IPS-NIHi11 (cell line): ENCODE measurements at regions not wholly inside any gene's neighbourhood (a gene's known extent, or its start where the extent isn't known, plus 50 kb on each side); places are given as distances from the start of the nearest gene placed in this dataset.
A peak's percentile ranks its signal among the peaks of the same experiment; 100 is the strongest.
"Not testable (repeated sequence)": the region's sequence is repeated elsewhere in the genome, so short reads cannot be mapped to it uniquely, and the experiment has no call there.

Experiments
- DNase-seq: peaks from one replicate; pipeline ENCODE4 v3.0.0; 2012; ENCODE audit warnings: mixed read lengths, low spot score

DNA sequence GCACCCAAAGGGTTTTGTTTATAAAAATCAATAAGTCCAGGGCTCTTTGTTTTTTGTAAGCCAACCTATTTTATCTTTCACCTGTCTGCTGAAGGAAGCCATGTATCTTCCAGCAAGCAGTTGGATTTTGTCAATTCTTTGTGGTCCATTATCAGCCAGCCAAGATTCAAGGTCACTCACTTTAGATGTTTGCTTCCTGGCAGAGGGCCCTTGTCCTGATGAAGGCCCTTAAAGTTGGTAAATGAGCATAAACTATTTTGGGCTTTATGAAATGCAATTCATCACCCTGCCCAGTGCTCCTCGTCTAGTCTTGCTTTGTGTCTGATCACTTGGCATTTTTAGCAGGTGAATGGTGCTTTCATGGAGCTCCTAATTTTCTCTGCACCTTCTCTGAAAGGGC is 1004.2 kb downstream of the GRID1 start:
- DNase-seq: no peak

GRCh38 chr10:85377029-85377806 is 989.4 kb downstream of the GRID1 start:
- DNase-seq: no peak

- no peak for DNase-seq
These were observed 987.3 kb downstream of the GRID1 start for GRCh38 chr10:85379338-85379737.

DNA sequence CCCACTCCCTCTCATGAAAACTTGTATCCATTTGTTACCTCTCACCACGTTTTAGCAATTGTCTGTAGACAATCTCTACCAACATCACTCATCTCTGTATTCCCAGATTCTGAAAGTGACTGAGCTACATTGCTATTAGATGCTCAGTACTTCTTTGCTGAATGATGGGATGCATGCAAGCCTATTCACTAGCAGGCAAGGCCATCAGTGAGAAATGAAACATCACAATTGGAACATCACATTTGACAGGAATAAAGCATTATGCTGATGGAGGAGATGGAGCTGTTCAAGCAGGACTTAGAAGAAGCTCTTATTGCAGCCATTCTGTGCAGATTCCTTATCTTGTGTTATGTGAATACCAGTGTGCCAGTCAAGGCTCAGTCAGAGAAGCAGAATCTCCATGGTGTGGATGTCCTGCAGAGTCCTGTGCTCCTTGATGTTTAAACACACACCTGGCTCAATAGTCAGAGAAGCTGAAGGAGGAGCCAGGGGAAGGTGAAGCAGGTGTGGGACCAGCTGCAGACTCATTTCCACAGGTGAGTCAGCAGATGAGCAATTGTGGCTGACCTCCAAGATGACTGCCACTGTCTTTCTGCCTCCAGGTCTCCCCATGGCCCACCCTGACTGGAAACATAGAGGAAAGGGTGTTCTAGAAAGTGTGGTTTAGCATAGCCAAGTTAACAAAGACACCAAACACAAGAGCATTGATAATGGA is 965.5 kb downstream of the GRID1 start:
- DNase-seq: no peak

GRCh38 chr10:85402541-85402940 is 964.1 kb downstream of the GRID1 start:
- DNase-seq: no peak

- no peak for DNase-seq
These were observed 959.5 kb downstream of the GRID1 start for GRCh38 chr10:85407088-85407487.

GRCh38 chr10:85408388-85408787 is 958.2 kb downstream of the GRID1 start:
- no peak for DNase-seq

DNA sequence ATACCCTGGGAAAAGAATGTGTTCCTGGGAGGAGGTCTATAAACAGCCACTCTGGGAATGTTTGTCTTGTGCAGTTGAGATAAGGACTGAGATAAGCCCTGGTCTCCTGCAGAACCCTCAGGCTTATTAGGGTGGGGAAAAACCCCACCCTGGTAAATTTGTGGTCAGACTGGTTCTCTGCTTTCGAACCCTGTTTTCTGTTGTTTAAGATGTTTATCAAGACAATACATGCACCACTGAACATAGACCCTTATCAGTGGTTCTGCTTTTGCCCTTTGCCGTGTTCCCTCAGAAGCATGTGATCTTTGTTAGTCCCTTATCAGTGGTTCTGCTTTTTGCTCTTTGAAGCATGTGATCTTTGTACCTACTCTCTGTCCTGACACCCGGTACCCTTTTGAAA is 956.0 kb downstream of the GRID1 start:
- not testable (repeated sequence) for DNase-seq

DNA sequence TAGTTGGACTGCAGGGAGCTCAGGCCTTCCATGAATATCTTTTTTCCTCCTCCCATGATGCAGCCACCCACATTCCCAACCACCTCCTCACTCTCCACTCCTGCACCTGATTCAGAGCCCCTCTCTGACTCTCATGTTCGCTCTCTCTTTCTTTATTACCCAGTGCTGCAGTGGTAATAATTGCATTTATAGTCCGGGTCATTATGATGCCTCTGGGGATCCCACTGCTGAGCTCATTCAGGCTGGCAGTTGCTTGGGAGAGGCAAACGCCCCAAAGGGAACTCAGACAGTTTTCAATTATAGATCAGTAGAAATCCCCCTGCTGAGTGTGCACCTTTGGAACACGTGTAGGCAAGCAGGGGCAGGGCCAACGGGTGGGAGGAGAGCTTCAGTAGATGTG is 953.0 kb downstream of the GRID1 start:
- DNase-seq: no peak

- peak; percentile 84 for DNase-seq
These were observed 945.9 kb downstream of the GRID1 start for GRCh38 chr10:85420501-85421191.

DNA sequence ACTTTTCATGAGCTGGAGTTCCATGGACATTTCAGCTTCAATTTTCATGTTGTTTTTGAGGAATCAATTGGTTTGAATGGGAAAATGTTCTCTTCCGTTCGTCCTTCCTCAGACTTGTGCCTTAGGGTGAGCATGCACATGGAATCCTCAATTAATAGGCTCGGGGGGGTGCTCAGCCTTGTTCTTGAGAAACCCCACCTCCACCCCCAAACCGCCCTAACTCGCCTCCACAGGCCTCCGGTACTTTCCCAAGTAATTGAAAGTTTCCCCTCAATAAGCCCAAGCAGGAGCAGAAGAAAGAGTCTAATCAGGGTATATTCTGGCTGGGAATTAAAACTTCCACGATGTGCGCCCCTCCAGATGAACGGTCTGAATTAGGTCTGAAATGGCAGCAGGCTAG is 945.2 kb downstream of the GRID1 start:
- DNase-seq: no peak

GRCh38 chr10:85429126-85429525 is 937.5 kb downstream of the GRID1 start:
- DNase-seq: no peak

DNA sequence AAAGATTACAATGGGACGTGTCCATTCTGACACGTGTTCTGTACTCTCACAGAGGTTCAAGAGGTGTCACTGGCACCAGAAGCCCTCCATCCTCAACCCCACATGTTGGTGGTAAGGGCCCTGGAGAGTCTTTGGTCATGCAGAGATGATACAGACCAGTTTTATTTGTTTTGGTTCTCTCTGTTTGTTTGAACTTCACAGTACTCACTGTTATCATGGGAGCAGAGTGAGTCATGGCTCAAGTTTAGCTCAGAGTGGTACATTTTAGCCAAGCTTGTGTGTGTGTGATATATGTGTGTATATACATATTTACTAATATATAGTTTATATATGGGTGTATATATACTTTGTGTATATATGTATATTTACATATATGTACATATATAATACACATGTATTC is 935.6 kb downstream of the GRID1 start:
- DNase-seq: no peak

DNA sequence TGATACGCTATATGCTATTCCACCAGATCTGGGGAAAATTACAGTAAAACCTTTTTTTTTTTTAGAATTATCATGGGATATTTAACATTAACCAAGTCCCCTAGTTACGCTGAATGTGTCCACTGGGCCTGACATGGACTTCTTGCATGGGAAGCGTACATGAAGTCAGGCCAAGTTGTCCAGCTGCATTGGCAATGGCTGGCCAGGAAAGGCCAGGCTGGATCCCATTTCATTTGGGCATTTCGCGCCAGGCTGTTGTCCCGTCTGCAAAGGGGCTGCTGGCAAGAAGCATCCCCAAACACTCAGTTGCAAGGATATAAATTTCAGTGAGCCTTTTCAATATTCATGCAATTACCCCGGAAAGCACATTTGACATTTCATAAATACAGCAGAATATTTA is 933.3 kb downstream of the GRID1 start:
- no peak for DNase-seq

GRCh38 chr10:85444868-85445267 is 921.7 kb downstream of the GRID1 start:
- no peak for DNase-seq

DNA sequence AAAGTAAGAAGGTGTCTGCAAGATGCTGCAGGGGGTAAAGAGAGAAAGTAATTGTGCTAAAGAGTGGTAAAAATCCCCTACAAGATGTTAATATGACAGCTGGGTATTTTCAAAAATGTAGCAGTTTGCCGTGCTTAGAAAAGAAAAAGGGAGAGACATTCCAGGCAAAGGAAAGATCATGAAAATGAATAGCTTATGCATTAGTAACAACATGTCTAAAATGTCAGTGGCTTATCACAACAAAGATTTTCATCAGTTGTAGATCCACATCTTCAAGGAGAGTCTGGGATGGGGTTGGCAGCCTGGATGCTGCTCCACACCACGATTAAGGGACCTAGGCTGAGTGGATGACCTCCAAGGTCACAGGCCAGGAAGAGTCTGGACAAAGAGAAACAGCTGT is 920.9 kb downstream of the GRID1 start:
- no peak for DNase-seq

DNA sequence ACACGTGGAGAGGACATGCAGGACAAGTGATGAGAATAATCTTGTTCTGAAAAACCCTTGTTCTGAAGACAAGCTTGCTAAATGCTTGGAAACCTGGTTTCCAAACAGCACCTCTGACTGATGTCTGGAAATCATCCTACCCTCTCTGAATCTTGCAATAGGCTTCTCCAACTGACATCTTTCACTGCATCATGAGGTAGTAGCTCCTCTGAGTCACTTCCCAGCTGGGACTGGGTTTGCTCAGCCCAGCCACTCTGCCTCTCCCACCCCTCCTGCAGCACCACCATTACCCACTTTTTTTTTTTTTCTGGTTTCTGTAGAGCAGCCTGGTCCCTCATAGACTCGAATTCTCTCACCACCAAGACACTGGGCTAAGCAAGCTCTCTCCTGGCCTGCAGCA is 919.8 kb downstream of the GRID1 start:
- no peak for DNase-seq

GRCh38 chr10:85447690-85448089 is 918.9 kb downstream of the GRID1 start:
- DNase-seq: no peak

GRCh38 chr10:85448716-85449115 is 917.9 kb downstream of the GRID1 start:
- no peak for DNase-seq

- DNase-seq: no peak
These were observed 912.2 kb downstream of the GRID1 start for GRCh38 chr10:85454386-85454785.

DNA sequence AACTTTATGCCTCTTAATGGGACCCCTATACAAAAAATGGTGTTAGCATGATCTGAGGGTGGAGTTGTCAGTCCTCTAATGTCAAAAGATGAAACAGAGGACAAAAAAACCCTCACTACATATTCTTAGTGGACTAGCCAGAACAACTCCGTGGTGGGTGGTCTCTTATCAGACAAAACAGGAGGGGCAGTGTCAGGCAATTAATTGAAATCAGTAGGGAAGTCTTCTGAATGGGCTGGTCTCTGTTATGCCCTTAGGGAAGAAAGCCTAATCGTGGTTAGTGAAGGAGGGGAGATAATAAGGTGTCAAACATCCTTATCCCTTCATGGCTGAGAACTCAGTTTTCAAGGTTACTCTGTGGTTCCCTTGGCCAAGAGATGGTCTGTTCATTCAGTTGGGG is 909.4 kb downstream of the GRID1 start:
- no peak for DNase-seq

DNA sequence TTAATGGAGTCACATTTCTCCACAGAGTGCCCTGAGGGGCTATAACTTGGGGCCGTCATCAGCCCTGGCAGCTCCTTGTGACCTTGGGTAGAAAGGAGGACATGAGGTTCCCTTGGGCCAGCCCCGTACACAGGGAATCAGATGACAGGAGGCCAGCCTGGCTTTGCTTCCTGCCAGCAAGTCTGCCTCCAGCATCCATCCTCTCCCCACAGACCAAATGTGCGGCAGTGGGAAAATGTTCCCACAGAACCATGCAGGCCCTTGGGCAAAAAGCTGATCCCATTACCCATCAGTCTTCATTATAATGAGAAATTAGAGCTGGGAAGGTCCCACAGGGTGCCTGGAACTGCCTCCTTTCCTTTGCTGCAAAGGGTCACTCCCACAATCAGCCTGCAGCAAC is 908.3 kb downstream of the GRID1 start:
- no peak for DNase-seq

GRCh38 chr10:85459906-85460305 is 906.7 kb downstream of the GRID1 start:
- no peak for DNase-seq
